K562 (cell line): ENCODE measurements at regions not wholly inside any gene's neighbourhood (a gene's known extent, or its start where the extent isn't known, plus 50 kb on each side); places are given as distances from the start of the nearest gene placed in this dataset.

Experiments used
- CTCF ChIP-seq, 3 experiments: IDR thresholded peaks in 2 of 3; conservative IDR thresholded peaks in 1 of 3; 2 replicates each; pipeline ENCODE4 v1.5.1; 2011 to 2012; ENCODE audit warnings: low read length in 3 of 3, mild to moderate bottlenecking in 3 of 3, control low read depth in 2 of 3, improper control_type of control experiment in 1 of 3, inconsistent platforms in 1 of 3, low read depth in 1 of 3, mixed read lengths in 1 of 3, moderate library complexity in 1 of 3; ENCODE audit not compliant: insufficient read depth in 2 of 3
- ESRRA ChIP-seq: fragments of 450-650 bp; IDR thresholded peaks from 2 replicates; pipeline ENCODE4 v1.6.1; 2014; ENCODE audit warnings: low read depth, mild to moderate bottlenecking, moderate library complexity, borderline replicate concordance
- EZH2 ChIP-seq: IDR thresholded peaks from 2 replicates; pipeline ENCODE4 v1.6.1; 2012; ENCODE audit warnings: low read depth, mild to moderate bottlenecking, inconsistent platforms, low read length, borderline replicate concordance
- FOXK1 ChIP-seq: sonication (generic); formaldehyde crosslinking; IDR thresholded peaks from 2 replicates; pipeline ENCODE4 v1.8.0; 2022; ENCODE audit warnings: missing genetic modification reagents, mild to moderate bottlenecking, borderline replicate concordance
- IRF9 ChIP-seq: fragments of 450-650 bp; IDR thresholded peaks from 2 replicates; pipeline ENCODE4 v1.6.1; 2016; ENCODE audit warnings: missing biosample characterization, missing genetic modification characterization
- MAX ChIP-seq: sonication (generic); formaldehyde crosslinking; IDR thresholded peaks from 2 replicates; pipeline ENCODE4 v1.9.0; 2022; ENCODE audit warnings: mild to moderate bottlenecking, missing genetic modification reagents
- POLR2A ChIP-seq: fragments of 450-650 bp; conservative IDR thresholded peaks from 2 replicates; pipeline ENCODE4 v1.6.1; 2016
- SIN3A ChIP-seq, 2 experiments: fragments of 150-350 bp in 1 of 2; IDR thresholded peaks; 2 replicates each; pipeline ENCODE4 v1.6.1; 2011 to 2016; ENCODE audit warnings: borderline replicate concordance in 2 of 2, low read depth in 2 of 2, low read length in 2 of 2, mild to moderate bottlenecking in 2 of 2, moderate library complexity in 2 of 2; ENCODE audit not compliant: control insufficient read depth in 1 of 2
- SOX6 ChIP-seq: fragments of 450-650 bp; IDR thresholded peaks from 2 replicates; pipeline ENCODE4 v1.6.1; 2014; ENCODE audit warnings: mild to moderate bottlenecking
- ZNF232 ChIP-seq: sonication (generic); formaldehyde crosslinking; IDR thresholded peaks from 2 replicates; pipeline ENCODE4 v1.8.0; 2022; ENCODE audit warnings: mild to moderate bottlenecking, missing genetic modification reagents
- ZNF518B ChIP-seq: fragments of 250-450 bp; sonication (Bioruptor Pico); IDR thresholded peaks from 2 replicates; pipeline ENCODE4 v1.5.0; 2021; ENCODE audit warnings: mild to moderate bottlenecking, moderate library complexity
- ZNF561 ChIP-seq: fragments of 450-650 bp; formaldehyde crosslinking; conservative IDR thresholded peaks from 2 replicates; pipeline ENCODE4 v1.4.0; 2020; ENCODE audit warnings: mild to moderate bottlenecking, moderate library complexity

GRCh38 chr10:108307925-108308312 is 1143.4 kb upstream of the SORCS1 start:
- no peak for TF ChIP-seq ZNF518B (CRISPR knock-in tag)
- TF ChIP-seq CTCF (IDR thresholded peaks at IDR 0.05 in 2 of 3, conservative IDR thresholded peaks at IDR 0.05 in 1 of 3; ENCODE audit: insufficient read depth in 2 of 3, low read depth in 1 of 3, low read length in 3 of 3), result no peak
- TF ChIP-seq EZH2, result no peak
- no peak for TF ChIP-seq SIN3A (IDR thresholded peaks at IDR 0.05; ENCODE audit: borderline replicate concordance in 2 of 2, control insufficient read depth in 1 of 2, low read depth in 2 of 2, low read length in 2 of 2)
- no peak for TF ChIP-seq POLR2A
- no peak for TF ChIP-seq ZNF232 (CRISPR knock-in tag)
- TF ChIP-seq ZNF561 (CRISPR knock-in tag), result no peak
- TF ChIP-seq SOX6, result no peak
- no peak for TF ChIP-seq ESRRA
- no peak for TF ChIP-seq FOXK1 (CRISPR knock-in tag)
- no peak for TF ChIP-seq IRF9 (tag)
- no peak for TF ChIP-seq MAX
